ENCODE measurements at regions not wholly inside any gene's neighbourhood (a gene's known extent, or its start where the extent isn't known, plus 50 kb on each side); places are given as distances from the start of the nearest gene placed in this dataset.
A peak's percentile ranks its signal among the peaks of the same experiment; 100 is the strongest.
"Not testable (repeated sequence)": the region's sequence is repeated elsewhere in the genome, so short reads cannot be mapped to it uniquely, and the experiment has no call there.

- no peak overlapping the region for H2AFZ ChIP-seq
- no peaks in the 10 kb centered on the region for H3K79me2 ChIP-seq (ENCODE audit: low read depth)
- DNase-seq: no peak
- H3K4me1 ChIP-seq (replicated peaks; ENCODE audit: insufficient read depth): no peaks in the 10 kb centered on the region
- ChIA-PET POLR2A (ENCODE audit: unreplicated experiment) (no interaction called here), CTCF (no interaction called here)
- no peaks in the 10 kb centered on the region for H3K9me3 ChIP-seq (ENCODE audit: insufficient read depth, low read depth)
- intact Hi-C loops (cut with micrococcal nuclease; ENCODE audit: unreplicated experiment): no loop called here
- H3K27ac ChIP-seq: no peak overlapping the region
- no peaks in the 10 kb centered on the region for H3K27me3 ChIP-seq (ENCODE audit: insufficient read depth, low read depth)
- BruUV-seq (replicated peaks): no TSS peak
- no peaks in the 10 kb centered on the region for H3K36me3 ChIP-seq (ENCODE audit: low read depth)
- H3F3A ChIP-seq (ENCODE audit: insufficient read depth, low read depth): no peaks in the 10 kb centered on the region
- peaks cover 11% of the 10 kb centered on the region; the same call in 1 of the 2 replicates for H3K9me2 ChIP-seq (ENCODE audit: insufficient read depth)
- no peaks in the 10 kb centered on the region for H4K20me1 ChIP-seq (ENCODE audit: insufficient read depth)
- TF ChIP-seq, protein P1, sequence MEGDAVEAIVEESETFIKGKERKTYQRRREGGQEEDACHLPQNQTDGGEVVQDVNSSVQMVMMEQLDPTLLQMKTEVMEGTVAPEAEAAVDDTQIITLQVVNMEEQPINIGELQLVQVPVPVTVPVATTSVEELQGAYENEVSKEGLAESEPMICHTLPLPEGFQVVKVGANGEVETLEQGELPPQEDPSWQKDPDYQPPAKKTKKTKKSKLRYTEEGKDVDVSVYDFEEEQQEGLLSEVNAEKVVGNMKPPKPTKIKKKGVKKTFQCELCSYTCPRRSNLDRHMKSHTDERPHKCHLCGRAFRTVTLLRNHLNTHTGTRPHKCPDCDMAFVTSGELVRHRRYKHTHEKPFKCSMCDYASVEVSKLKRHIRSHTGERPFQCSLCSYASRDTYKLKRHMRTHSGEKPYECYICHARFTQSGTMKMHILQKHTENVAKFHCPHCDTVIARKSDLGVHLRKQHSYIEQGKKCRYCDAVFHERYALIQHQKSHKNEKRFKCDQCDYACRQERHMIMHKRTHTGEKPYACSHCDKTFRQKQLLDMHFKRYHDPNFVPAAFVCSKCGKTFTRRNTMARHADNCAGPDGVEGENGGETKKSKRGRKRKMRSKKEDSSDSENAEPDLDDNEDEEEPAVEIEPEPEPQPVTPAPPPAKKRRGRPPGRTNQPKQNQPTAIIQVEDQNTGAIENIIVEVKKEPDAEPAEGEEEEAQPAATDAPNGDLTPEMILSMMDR (conservative IDR thresholded peaks at IDR 0.05): no peak
- no peak for TF ChIP-seq EZH2 (IDR thresholded peaks at IDR 0.05; ENCODE audit: low read depth)
- H3K4me2 ChIP-seq: no peak overlapping the region
- no peak overlapping the region for H3K4me3 ChIP-seq
Observed at GRCh38 chr12:33771889-33772288, 250.4 kb upstream of the ALG10 start.

DNA sequence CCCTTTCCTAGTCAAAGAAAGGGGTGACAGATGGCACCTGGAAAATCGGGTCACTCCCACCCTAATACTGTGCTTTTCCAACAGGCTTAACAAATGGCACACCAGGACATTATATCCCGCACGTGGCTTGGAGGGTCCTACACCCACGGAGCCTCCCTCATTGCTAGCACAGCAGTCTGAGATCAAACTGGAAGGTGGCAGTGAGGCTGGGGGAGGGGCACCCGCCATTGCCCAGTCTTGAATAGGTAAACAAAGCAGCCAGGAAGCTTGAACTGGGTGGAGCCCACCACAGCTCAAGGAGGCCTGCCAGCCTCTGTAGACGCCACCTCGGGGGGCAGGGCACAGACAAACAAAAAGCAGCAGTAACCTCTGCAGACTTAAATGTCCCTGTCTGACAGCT lies 249.2 kb upstream of the ALG10 start:
- H3K27ac ChIP-seq; H4K20me1 ChIP-seq (ENCODE audit: insufficient read depth); H3K9me3 ChIP-seq (ENCODE audit: insufficient read depth, low read depth); POLR2A ChIA-PET (ENCODE audit: unreplicated experiment); BruUV-seq (replicated peaks); H3F3A ChIP-seq (ENCODE audit: insufficient read depth, low read depth); H3K27me3 ChIP-seq (ENCODE audit: insufficient read depth, low read depth); H3K4me2 ChIP-seq; H3K36me3 ChIP-seq (ENCODE audit: low read depth); H3K9me2 ChIP-seq (ENCODE audit: insufficient read depth); H3K4me3 ChIP-seq; intact Hi-C loops (cut with micrococcal nuclease; ENCODE audit: unreplicated experiment); H3K79me2 ChIP-seq (ENCODE audit: low read depth); CTCF ChIA-PET; H2AFZ ChIP-seq; H3K4me1 ChIP-seq (replicated peaks; ENCODE audit: insufficient read depth): not testable (repeated sequence)
- peak in 1 of 2 experiments; percentile 10 for DNase-seq

DNA sequence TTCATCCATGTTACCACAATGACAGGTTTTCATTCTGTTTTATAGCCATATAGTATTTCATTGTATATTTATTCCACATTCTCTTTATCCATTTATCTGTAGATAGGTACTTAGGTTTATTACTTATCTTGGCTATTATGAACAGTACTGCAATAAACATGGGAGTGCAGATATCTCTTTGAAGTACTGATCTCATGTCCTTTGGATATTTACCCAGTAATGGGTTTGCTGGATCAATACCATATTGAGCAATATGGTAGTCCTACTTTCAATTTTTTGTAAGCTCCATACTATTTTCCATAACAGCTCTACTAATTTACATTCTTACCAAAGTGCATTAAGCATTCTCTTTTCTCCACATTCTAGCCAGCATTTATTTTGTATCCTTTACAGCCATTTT lies 235.8 kb upstream of the ALG10 start:
- no peaks in the 10 kb centered on the region for H3K9me2 ChIP-seq (ENCODE audit: insufficient read depth)
- H3K4me3 ChIP-seq: no peak overlapping the region
- no peaks in the 10 kb centered on the region for H3K27me3 ChIP-seq (ENCODE audit: insufficient read depth, low read depth)
- H3K79me2 ChIP-seq (ENCODE audit: low read depth): no peaks in the 10 kb centered on the region
- H4K20me1 ChIP-seq (ENCODE audit: insufficient read depth): no peaks in the 10 kb centered on the region
- H3K36me3 ChIP-seq (ENCODE audit: low read depth): no peaks in the 10 kb centered on the region
- H3K4me1 ChIP-seq (replicated peaks; ENCODE audit: insufficient read depth): no peaks in the 10 kb centered on the region
- H3K9me3 ChIP-seq (ENCODE audit: insufficient read depth, low read depth): no peaks in the 10 kb centered on the region
- ChIA-PET POLR2A (ENCODE audit: unreplicated experiment) (no interaction called here), CTCF (no interaction called here)
- intact Hi-C loops (cut with micrococcal nuclease; ENCODE audit: unreplicated experiment): no loop called here
- no peak overlapping the region for H2AFZ ChIP-seq
- TF ChIP-seq, protein P1 (conservative IDR thresholded peaks at IDR 0.05): no peak
- no peak for TF ChIP-seq EZH2 (IDR thresholded peaks at IDR 0.05; ENCODE audit: low read depth)
- no peak for DNase-seq
- H3F3A ChIP-seq (ENCODE audit: insufficient read depth, low read depth): no peaks in the 10 kb centered on the region
- no peak overlapping the region for H3K27ac ChIP-seq
- no peak overlapping the region for H3K4me2 ChIP-seq
- no TSS peak for BruUV-seq (replicated peaks)

GRCh38 chr12:33794954-33795353 lies 227.3 kb upstream of the ALG10 start:
- ChIA-PET CTCF (no interaction called here), POLR2A (ENCODE audit: unreplicated experiment) (interaction anchor here (0.6 kb wide), 1 partner anchor 274 kb away, joined by 4 read pairs; no protein-coding TSS in a partner anchor)
- intact Hi-C loops (cut with micrococcal nuclease; ENCODE audit: unreplicated experiment): no loop called here
- TF ChIP-seq, protein P1 (conservative IDR thresholded peaks at IDR 0.05): no peak
- no peak for TF ChIP-seq EZH2 (IDR thresholded peaks at IDR 0.05; ENCODE audit: low read depth)
- no peaks in the 10 kb centered on the region for H3K79me2 ChIP-seq (ENCODE audit: low read depth)
- H3K9me3 ChIP-seq (ENCODE audit: insufficient read depth, low read depth): no peaks in the 10 kb centered on the region
- H3K27ac ChIP-seq: no peak overlapping the region
- no peaks in the 10 kb centered on the region for H3K9me2 ChIP-seq (ENCODE audit: insufficient read depth)
- H3F3A ChIP-seq (ENCODE audit: insufficient read depth, low read depth): no peaks in the 10 kb centered on the region
- no peaks in the 10 kb centered on the region for H4K20me1 ChIP-seq (ENCODE audit: insufficient read depth)
- no peak overlapping the region for H3K4me3 ChIP-seq
- BruUV-seq (replicated peaks): no TSS peak
- no peak overlapping the region for H3K4me2 ChIP-seq
- no peak for DNase-seq
- H2AFZ ChIP-seq: no peak overlapping the region
- no peaks in the 10 kb centered on the region for H3K36me3 ChIP-seq (ENCODE audit: low read depth)
- no peaks in the 10 kb centered on the region for H3K27me3 ChIP-seq (ENCODE audit: insufficient read depth, low read depth)
- H3K4me1 ChIP-seq (replicated peaks; ENCODE audit: insufficient read depth): no peaks in the 10 kb centered on the region

Measured in PC-9 (cell line).